ENCODE measurements at regions not wholly inside any gene's neighbourhood (a gene's known extent, or its start where the extent isn't known, plus 50 kb on each side); places are given as distances from the start of the nearest gene placed in this dataset.

- Histone ChIP-seq H3K27me3 (no peaks in the 10 kb centered on the region), H3K4me1 (ENCODE audit: insufficient read depth) (no peaks in the 10 kb centered on the region), H3K36me3 (no peaks in the 10 kb centered on the region), H3K27ac (no peak overlapping the region), H3K4me3 (no peak overlapping the region), H3K9me3 (no peaks in the 10 kb centered on the region)
- WGBS, 3 donors = 81 to 84% (median 83%) methylated on average over 22 of the region's 22 CpGs
- TF ChIP-seq POLR2A (IDR thresholded peaks at IDR 0.05) (no peak), CTCF (IDR thresholded peaks at IDR 0.05) (no peak), EP300 (IDR thresholded peaks at IDR 0.05) (no peak)
- DNase-seq = no peak
- intact Hi-C loops (cut with DNase I) = no loop called here
Measured at GRCh38 chr22:48841881-48842582, 985.6 kb downstream of the BRD1 start.

- Histone ChIP-seq H3K4me1 (ENCODE audit: insufficient read depth) (no peaks in the 10 kb centered on the region), H3K9me3 (no peaks in the 10 kb centered on the region), H3K4me3 (no peak overlapping the region), H3K27me3 (no peaks in the 10 kb centered on the region), H3K36me3 (no peaks in the 10 kb centered on the region), H3K27ac (no peak overlapping the region)
- intact Hi-C loops (cut with DNase I) = no loop called here
- WGBS, 3 donors = 83 to 87% (median 84%) methylated on average over 16 of the region's 16 CpGs
- TF ChIP-seq POLR2A (IDR thresholded peaks at IDR 0.05) (no peak), EP300 (IDR thresholded peaks at IDR 0.05) (no peak), CTCF (IDR thresholded peaks at IDR 0.05) (no peak)
- DNase-seq = no peak
Measured at GRCh38 chr22:48840112-48840949, 987.3 kb downstream of the BRD1 start.

- H3K27me3 ChIP-seq = no peaks in the 10 kb centered on the region
- WGBS, 3 donors = 74 to 85% (median 76%) methylated on average over 19 of the region's 19 CpGs
Measured at GRCh38 chr22:48838846-48839730, 988.6 kb downstream of the BRD1 start.

More at GRCh38 chr22:48838846-48839730, 988.6 kb downstream of the BRD1 start:
- Histone ChIP-seq H3K36me3 (no peaks in the 10 kb centered on the region), H3K4me1 (ENCODE audit: insufficient read depth) (no peaks in the 10 kb centered on the region), H3K27ac (no peak overlapping the region), H3K9me3 (no peaks in the 10 kb centered on the region), H3K4me3 (no peak overlapping the region)
- no peak for TF ChIP-seq POLR2A (IDR thresholded peaks at IDR 0.05)
- TF ChIP-seq EP300 (IDR thresholded peaks at IDR 0.05) = no peak
- TF ChIP-seq CTCF (IDR thresholded peaks at IDR 0.05) = no peak
- DNase-seq = no peak
- intact Hi-C loops (cut with DNase I) = no loop called here
